ENCODE measurements at regions not wholly inside any gene's neighbourhood (a gene's known extent, or its start where the extent isn't known, plus 50 kb on each side); places are given as distances from the start of the nearest gene placed in this dataset.
"Not testable (repeated sequence)": the region's sequence is repeated elsewhere in the genome, so short reads cannot be mapped to it uniquely, and the experiment has no call there.

DNA sequence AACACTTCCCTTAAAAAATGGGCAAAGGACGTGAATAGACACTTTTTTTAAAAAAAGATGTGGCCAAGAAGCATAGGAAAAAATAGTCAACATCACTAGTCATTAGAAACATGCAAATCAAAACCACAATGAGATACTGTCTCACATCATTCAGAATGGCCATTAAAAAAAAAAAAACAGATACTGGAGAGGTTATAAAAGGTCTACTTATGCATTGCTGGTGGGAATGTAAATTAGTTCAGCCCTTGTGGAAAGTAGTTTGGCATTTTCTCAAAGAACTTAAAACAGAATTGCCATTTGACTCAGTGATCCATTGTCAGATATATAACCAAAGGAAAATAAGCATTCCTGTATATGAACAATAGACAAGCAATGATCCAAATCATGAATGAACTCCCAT is 352.8 kb upstream of the EPHA5 start:
- DNase-seq (ENCODE audit: low spot score), result no peak

DNA sequence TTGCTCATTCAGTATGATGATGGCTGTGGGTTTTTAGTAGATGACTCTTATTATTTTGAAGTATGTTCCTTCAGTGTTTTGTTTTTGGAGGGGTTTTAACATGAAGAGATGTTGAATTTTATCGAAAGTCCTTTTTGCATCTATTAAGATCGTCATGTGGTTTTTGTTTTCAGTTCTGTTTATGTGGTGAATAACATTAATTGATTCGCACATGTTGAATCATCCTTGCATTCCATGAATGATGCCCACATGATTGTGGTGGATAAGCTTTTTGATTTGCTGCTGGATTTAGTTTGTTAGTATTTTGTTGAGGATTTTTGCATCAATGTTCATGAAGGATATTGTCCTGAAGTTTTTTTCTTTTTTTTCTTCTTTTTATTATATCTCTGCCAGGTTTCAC is 347.4 kb upstream of the EPHA5 start:
- DNase-seq (ENCODE audit: low spot score), result no peak

DNA sequence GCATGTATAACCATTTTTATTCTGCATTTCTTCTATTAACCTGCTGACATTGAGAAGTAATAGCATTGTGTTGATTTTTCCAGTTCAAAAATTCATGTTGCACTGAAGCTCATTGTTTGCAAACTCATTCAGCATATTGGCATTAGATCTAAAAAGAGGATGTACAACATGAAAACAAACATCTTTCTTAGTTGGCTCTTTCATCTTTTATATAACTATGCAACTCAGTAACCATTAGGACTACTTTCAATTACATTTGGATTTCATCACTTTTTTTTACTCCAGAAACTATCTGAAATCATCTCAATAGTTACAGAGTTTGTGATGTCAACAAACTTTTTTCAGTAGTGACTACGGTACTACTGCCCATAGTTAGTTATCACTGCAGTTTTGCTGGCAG is 346.0 kb upstream of the EPHA5 start:
- DNase-seq (ENCODE audit: low spot score), result no peak

DNA sequence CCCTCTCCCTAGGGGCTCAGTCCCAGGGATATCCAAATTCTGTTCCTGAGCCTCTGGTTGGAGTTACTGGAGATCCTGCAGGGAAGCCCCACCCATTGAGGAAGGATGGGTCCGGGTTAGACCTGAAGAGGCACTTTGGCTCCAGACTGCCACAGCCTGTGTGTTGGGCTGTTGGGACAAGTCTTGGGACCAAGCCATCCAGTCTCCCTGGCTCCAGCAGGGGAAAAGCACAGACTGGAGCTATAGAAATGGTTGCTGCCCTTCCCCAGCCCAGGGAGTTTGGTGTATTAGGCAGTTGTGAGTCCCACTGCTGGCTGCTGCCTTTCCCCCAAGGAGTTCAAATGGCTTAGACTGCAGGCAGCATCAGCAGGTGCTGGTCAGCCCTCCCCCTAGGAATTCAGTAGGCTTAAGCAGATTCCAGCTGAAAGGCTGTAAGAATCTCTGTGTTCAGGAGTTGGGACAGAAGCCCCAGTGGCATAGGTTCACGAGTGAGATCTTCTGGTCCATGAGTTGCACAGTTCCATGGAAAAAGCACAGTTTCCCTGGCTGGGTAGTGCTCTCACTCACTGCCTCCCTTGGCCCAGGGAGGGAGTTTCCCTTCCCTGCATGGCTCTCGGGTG is 344.0 kb upstream of the EPHA5 start:
- DNase-seq (ENCODE audit: low spot score), result no peak

DNA sequence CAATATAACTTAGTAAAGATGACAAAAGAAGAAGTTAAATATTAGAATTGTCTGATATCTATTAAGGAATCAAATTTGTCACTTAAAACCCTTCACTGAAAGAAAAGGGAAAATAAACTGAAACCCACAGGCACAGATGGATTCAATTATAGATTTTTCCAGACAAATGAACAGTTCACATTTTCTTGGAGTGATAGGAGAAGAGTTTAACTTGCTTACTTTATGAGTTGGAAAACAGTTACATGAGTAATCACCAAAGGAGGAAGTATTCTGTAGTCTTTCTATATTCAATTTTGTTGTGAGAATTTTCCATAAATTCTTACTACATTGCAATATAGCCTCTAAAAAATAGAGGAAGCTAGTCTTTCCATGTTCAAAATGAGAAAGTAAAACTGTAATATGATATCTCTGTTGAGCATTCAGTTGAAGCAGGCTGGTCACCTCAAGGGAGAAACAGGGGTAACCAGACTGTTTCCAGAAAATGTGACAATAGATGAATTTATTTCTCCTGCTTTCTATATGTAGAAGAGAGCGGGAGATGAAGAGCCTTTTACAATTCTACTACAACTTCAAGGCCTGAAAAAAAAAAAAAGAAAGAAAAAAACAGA is 330.3 kb upstream of the EPHA5 start:
- no peak for DNase-seq (ENCODE audit: low spot score)

DNA sequence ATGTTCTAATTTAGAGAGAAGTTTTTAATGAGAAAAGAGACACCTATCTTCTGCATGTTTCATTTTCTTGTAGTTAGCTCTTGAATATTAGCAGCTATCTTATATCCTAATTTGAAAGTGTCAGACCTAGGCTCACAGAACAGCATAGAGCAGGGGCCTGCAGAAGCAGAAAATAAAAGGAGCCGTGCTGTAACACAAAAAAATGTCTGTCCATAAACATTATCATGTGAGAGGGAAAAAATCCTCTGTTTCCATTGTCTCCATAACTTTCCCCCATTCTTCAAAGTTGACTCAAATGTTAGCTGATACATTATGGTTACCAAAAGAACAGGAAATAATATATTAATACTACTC is 329.2 kb upstream of the EPHA5 start:
- DNase-seq (ENCODE audit: low spot score), result no peak

DNA sequence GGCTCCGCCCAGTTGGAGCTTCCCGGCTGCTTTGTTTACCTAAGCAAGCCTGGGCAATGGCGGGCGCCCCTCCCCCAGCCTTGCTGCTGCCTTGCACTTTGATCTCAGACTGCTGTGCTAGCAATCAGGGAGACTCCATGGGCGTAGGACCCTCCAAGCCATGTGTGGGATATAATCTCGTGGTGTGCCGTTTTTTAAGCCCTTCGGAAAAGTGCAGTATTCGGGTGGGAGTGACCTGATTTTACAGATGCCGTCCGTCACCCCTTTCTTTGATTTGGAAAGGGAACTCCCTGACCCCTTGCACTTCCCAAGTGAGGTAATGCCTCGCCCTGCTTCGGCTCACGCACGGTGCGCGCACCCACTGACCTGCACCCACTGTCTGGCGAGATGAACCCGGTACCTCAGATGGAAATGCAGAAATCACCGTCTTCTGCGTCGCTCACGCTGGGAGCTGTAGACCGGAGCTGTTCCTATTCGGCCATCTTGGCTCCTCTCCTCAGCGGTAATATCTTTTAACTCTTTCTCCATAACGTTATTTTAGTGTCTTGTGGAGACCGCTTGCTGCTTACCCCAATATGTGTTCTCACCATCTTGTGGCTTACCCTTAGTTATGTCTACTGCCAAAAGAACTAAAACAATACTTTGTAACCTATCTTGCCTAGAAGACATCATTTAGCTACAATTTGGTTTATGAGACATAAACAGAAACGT is 328.7 kb upstream of the EPHA5 start:
- DNase-seq (ENCODE audit: low spot score), result not testable (repeated sequence)

DNA sequence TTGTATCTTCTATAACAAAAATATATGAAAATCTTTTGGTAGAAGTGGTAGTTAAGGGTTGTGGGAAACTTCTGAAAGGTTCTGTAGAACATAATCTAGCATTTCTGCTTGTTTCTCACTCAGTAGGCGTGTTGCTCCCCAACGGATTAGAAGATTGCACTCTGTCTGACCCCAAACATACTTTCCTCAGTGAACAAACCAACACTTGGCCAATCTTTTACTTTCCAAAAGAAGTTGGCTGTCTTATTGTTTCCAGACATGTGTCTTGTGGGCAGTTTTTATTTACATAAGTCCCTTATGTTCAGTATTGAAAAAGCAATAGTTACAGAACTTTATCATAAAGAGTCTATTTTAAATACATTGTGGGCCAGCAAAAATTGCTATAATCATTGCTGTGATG is 312.8 kb upstream of the EPHA5 start:
- no peak for DNase-seq (ENCODE audit: low spot score)

DNA sequence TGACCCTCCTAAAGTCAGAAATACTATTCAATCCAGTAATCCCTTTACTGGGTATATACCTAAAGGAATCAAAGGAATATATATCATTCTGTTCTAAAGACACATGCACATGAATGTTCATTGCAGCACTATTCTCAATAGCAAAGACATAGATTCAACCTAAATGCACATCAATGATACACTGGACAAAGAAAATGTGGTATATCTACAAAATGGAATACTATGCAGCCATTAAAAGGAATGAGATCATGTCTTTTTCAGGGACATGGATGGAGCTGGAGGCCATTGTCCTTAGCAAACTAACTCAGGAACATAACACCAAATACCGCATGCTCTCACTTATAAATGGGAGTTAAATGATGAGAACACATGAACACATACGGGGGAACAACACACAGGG is 306.0 kb upstream of the EPHA5 start:
- no peak for DNase-seq (ENCODE audit: low spot score)

DNA sequence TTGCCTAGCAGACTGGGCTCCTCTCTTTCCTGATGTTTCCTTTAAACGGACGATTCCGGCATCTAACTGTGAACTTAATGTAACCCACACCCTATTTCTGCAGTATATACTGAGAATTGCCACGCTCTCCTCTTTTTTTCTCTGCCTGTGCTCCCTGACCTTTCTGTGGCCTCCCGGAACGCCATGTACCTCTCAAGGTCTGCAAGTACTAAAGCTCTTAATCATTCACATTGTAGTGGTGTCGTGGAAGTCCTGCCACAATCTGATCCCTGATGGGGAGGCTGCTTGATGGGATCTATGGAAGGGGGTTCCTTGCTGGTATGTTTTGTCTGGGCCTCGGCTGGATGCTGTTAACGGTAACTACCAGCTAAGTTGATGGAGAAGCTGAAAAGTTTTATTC is 302.9 kb upstream of the EPHA5 start:
- DNase-seq (ENCODE audit: low spot score), result no peak

DNA sequence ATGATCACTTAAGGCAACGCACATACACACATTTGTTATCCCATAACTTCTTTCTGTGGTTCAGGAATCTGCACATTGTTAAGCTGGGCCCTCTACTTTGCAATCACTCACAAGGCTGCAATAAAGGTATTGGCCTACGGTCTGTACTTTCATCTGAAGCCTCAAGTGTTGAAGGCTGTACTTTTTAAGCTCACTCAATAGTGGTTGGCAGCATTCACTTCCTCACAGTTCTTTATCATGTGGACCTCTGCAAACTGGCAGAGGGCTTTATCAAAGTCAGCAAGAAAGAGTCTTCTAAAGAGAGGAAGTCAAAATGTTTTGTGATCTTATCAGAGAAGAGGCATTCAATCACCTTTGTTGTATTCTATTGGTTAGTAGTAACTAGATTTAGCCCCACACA is 301.4 kb upstream of the EPHA5 start:
- no peak for DNase-seq (ENCODE audit: low spot score)

DNA sequence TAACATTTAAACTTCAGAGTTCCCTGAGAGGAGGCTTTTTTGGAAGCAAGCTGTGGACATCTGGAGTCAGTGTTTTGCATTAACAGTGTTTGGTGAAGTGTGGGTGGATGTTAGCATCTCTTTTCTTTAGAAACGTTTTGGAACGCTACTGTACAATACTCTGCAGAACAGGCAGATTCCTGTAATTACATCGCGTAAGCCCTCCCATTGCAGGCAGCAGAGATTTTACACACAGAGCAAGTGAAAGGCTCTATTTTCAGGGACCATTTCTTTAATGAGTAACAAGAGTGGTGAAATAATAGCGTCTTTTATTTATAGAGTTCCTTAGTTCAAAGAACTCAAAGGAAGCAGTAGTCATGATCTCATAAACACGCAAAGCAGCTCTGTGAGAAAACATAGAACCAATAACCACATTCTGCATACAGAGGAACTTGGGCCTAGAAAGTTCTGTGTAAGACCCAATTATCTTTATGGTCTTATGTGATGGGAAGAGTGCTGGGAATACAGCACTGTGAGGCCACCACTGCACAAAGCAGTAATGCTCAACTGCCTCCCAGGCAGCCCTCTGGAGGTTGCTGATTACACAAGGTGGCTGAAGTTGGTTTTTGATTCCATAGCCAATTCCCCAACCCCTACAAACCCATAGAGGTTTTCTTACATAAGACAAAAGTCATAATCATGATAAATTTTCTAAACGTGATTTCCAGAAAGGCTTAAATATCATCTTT is 298.7 kb upstream of the EPHA5 start:
- no peak for DNase-seq (ENCODE audit: low spot score)

DNA sequence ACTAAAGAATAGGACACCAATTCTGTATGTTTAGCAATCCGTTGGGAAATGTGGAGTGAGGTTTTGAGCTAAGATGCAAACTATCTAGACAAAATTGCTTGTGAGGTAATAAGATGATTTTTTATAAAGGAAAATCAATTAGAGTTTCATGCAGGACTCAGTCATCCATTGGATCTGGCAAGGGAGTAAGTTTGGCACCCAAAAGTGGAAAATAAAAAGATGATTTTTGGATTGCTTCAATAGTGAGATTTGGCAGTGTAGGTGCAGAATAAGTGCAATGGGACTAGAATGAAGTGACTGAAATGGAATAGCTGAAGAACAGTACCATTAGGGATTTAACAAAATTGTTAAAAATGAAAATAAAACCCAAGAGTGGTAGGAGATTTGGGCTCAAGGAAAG is 290.5 kb upstream of the EPHA5 start:
- no peak for DNase-seq (ENCODE audit: low spot score)

DNA sequence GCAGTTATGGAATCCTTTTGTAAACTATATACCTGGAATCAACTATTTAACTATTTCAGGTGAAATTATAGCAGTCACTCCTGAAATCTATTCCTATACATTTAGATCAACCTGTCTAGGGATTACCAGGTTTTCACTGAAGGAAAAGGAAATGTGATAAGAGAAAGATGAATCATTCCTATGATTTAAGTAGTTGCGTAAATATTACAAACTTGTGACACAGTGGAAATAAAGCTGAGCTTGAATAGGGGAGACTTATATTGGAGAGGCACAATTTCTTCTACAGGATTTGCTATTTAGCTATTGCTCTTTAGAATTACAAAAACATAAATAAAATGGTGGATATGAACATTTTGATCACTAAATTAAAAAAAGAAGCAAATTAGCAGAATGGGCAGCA is 284.1 kb upstream of the EPHA5 start:
- DNase-seq (ENCODE audit: low spot score), result no peak

DNA sequence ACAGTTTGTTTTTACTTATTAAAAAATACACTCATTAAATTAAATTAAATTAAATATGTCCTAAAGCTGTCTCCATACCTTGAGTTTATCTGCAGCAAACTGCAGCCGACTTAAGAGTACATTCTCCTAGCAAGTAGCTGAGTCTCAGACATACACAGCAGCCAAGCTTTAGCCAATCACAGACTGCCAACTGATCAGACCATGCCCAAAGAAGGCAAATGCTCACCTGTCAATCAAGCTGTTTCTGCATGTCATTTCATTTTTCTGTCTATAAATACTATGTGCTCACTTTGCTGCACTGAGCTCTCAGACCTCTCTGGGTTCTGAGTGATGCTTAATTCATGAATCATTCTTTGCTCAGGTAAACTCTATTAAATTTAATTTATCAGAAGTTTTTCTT is 280.9 kb upstream of the EPHA5 start:
- DNase-seq (ENCODE audit: low spot score), result no peak

DNA sequence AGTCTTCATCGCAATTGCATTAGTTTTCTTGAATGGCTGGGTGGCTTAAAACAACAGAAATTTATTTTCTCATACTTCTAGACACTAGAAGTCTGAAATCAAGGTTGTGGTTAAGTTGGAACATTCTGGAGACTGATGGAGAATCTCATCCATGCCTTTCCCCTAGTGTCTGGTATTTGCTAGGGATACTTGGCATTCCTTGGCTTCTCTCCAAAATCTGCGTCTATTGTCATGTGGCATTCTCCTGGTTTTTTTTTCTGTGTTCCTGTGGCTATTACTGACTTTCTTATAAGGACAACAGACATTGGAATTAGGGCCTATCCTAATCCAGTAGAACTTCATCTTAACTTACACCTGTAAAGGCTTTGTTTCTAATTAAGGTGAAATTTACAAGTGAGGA is 272.8 kb upstream of the EPHA5 start:
- DNase-seq (ENCODE audit: low spot score), result no peak

DNA sequence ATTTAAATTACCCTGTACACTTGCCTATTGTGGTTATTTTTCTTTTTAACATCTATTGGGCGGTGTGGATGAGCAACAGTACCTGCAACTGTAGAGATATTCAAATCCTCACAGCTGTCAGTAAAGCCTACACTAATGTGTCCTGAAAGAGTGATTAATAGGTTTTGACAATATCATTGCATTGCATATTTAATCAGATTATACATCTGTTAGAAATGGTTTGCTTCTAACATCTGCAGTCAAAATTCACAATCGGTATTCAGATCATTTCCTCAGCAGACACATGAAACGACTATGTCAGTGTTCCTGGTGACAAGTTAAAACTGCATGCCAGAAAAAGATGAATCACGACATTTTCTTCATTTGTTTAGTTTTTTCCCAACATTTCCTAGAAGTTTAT is 254.6 kb upstream of the EPHA5 start:
- DNase-seq (ENCODE audit: low spot score), result no peak

DNA sequence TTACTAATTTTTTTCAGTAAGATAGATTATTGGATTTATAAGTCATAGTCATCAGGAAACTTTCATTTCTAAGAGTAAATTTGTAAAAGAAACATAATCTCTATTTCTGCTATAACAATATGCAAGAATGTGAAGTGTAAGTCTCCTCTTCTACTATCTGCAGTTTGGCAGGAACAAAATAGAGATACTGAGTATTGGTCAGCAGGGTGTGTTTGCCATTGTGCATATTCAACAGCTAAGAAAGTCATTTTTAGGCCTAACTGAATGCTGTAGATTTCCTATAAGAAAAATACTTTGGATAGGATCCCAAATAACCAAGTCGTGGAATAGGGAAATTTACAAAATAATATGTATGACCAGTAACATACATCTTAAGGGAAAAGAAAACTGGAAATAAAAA is 253.3 kb upstream of the EPHA5 start:
- no peak for DNase-seq (ENCODE audit: low spot score)

DNA sequence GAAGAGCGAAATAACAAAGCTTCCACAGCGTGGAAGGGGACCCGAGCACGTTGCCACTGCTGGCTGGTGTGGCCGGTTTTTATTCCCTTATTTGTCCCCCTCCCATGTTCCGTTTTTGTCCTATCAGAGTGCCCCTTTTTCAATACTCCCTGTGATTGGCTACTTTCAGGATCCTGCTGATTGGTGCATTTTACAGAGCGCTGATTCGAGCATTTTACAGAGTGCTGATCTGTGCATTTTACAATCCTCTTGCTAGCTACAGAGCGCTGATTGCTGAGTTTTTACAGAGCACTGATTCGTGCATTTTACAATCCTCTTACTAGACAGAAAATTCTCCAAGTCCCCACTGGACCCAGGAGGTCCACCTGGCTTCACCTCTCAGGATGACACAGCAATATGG is 250.9 kb upstream of the EPHA5 start:
- no peak for DNase-seq (ENCODE audit: low spot score)

DNA sequence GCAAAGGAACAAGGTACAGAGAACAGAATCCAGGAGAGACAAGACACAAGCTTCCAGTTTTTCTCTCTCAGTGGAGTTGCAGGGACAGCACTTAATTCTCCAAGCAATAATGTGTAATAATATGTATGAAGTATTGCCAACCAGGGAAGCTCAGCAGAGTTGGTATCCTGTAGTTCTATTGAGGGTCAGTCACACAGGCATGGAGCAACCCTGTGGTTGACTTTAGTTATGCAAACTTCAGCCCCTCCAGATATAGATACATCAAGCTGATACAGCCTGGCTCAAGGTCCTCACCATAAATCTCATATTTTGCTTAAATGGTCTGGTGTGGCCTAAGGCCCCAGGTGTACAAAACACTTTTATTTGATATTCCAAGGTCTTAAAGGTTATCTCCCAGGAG is 248.6 kb upstream of the EPHA5 start:
- DNase-seq (ENCODE audit: low spot score), result no peak

DNA sequence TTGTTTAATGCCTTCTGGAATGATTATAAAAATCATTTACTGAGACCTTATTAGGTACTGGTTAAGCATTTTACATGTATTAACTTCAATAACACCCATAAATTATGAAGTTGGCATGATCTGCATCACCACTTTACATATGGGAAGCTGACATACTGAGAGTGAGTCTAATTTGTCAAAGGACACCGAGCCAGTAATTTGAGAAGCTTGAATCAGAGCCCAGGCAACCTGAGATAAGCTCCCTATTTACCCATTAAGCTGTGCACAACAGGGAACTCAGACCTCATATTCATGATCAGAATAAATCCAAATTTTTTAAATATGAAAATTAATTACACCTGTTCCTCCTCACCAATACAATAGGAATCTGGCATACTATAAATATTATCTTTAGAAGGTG is 247.9 kb upstream of the EPHA5 start:
- no peak for DNase-seq (ENCODE audit: low spot score)

DNA sequence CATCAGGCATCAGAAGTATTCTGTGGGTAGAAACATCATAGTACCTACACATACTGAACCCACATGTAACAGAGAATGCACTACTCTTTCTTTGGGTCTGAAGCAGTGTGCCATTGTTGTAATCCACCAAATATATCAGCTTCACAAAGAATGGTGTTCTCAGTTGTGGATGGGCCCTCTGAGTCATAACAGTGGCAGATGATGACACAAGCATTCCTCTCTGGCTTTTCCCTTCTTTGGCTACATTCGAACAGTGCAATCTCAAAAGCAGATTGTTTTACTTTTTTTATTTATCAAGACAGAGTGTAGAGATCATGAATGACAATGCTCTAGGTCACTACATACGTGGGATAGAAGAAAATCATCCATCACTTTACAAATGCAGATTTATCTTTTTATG is 247.2 kb upstream of the EPHA5 start:
- DNase-seq (ENCODE audit: low spot score), result no peak

DNA sequence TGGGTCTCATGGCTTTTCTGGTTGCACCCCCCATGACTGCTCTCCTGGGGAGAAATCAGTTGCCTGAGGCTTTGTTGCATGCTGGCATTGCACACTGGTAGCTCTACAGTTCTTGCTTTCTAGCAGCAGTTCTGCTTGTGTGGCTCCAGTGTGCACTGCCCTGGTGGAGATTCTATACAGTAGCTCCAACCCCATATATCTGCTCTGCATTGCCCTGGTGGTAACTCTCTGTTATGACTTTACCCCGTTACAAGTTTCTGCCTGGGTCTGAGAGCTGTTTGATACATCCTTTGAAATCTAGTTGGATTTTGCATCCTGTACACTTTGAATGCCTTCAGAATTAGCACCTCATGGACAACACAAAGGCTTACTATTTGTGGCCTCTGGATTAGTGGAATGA is 241.4 kb upstream of the EPHA5 start:
- DNase-seq (ENCODE audit: low spot score), result peak; percentile 3
